Kidney (tissue), 13 donors: ENCODE measurements at regions not wholly inside any gene's neighbourhood (a gene's known extent, or its start where the extent isn't known, plus 50 kb on each side); places are given as distances from the start of the nearest gene placed in this dataset.
A peak's percentile ranks its signal among the peaks of the same experiment; 100 is the strongest.
"Not testable (repeated sequence)": the region's sequence is repeated elsewhere in the genome, so short reads cannot be mapped to it uniquely, and the experiment has no call there.

Source experiments
- DNase-seq, 5 donors: peaks; one replicate each; pipeline ENCODE4 v3.0.0-alpha.2; 2013 to 2020
- FAIRE-seq: peaks from 2 replicates; lab custom pipeline; 2012; peaks lifted over from hg19 to GRCh38; lab: Jason Lieb, UNC
- H3K27ac ChIP-seq, 2 donors: one replicate each; pipeline ENCODE4 v1.7.0; 2013; ENCODE audit warnings: low read depth in 2 of 2, low read length in 2 of 2, inconsistent platforms in 1 of 2
- H3K27me3 ChIP-seq: one replicate; pipeline ENCODE4 v1.7.1; 2013; ENCODE audit warnings: low read length, inconsistent platforms; ENCODE audit not compliant: control insufficient read depth, insufficient read depth
- H3K36me3 ChIP-seq, 3 donors: one replicate each; pipeline versions ENCODE4 v1.7.0 to v1.7.1; 2013; ENCODE audit warnings: low read length in 3 of 3, control low read depth in 1 of 3, inconsistent platforms in 1 of 3; ENCODE audit not compliant: insufficient read depth in 3 of 3, control insufficient read depth in 2 of 3
- H3K4me1 ChIP-seq, 3 donors: one replicate each; pipeline versions ENCODE4 v1.7.0 to v1.7.1; 2013; ENCODE audit warnings: low read length in 3 of 3, inconsistent platforms in 1 of 3, low read depth in 1 of 3; ENCODE audit not compliant: control insufficient read depth in 2 of 3, insufficient read depth in 2 of 3
- H3K4me3 ChIP-seq, 3 donors: one replicate each; pipeline versions ENCODE4 v1.7.0 to v1.8.1; 2013; ENCODE audit warnings: low read length in 3 of 3, control low read depth in 1 of 3, inconsistent platforms in 1 of 3
- H3K9ac ChIP-seq, 3 donors: one replicate each; pipeline versions ENCODE4 v1.7.0 to v1.7.1; 2013; ENCODE audit warnings: low read length in 3 of 3, control low read depth in 1 of 3, inconsistent platforms in 1 of 3
- H3K9me3 ChIP-seq, 3 donors: one replicate each; pipeline versions ENCODE4 v1.7.0 to v1.7.1; 2013; ENCODE audit warnings: low read length in 3 of 3, control low read depth in 1 of 3, inconsistent platforms in 1 of 3; ENCODE audit not compliant: control insufficient read depth in 2 of 3, insufficient read depth in 1 of 3
- intact Hi-C: fragments of 100-400 bp; cut with DNase I; formaldehyde crosslinking; loops from one replicate; pipeline ENCODE4 v1.11.1; 2022
- TF ChIP-seq, protein P1 (sequence below): IDR thresholded peaks from 3 replicates; pipeline ENCODE4 v1.5.1; 2012; ENCODE audit warnings: mild to moderate bottlenecking, moderate library complexity, borderline replicate concordance; ENCODE audit not compliant: insufficient read depth; ENCODE audit errors: extremely low read depth
- donor health status: control.
- donor health status: control.
- donor health status: control.
- donor health status: control.
- donor health status: control.
- donor health status: DM: yes; HTN: yes; CAD: no.
- donor health status: Normal renal cell carcinoma (clear cell type).

DNA sequence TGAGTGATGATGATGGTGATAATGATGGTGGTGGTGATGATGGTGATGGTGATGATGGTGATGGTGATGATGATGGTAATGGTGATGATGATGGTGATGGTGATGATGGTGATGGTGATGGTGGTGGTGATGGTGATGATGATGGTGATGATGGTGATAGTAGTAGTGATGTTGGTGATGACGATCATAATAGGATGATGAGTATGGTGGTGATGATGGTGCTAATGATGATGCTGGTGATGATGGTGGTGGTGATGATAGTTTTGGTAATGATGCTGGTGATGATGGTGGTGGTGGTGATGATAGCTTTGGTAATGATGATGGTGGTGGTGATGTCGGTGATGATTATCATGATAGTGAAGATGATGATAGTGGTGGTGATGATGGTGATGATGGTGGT, 171.5 kb upstream of the SFSWAP start:
- no peak for DNase-seq
- peaks cover 0 to 8% (median under 1%) of the 10 kb centered on the region in 3 donors for H3K9me3 ChIP-seq
- no peaks in the 10 kb centered on the region for H3K27me3 ChIP-seq
- H3K4me3 ChIP-seq: peak overlapping the region in 1 of 3 donors; percentile 5
- TF ChIP-seq, protein P1, sequence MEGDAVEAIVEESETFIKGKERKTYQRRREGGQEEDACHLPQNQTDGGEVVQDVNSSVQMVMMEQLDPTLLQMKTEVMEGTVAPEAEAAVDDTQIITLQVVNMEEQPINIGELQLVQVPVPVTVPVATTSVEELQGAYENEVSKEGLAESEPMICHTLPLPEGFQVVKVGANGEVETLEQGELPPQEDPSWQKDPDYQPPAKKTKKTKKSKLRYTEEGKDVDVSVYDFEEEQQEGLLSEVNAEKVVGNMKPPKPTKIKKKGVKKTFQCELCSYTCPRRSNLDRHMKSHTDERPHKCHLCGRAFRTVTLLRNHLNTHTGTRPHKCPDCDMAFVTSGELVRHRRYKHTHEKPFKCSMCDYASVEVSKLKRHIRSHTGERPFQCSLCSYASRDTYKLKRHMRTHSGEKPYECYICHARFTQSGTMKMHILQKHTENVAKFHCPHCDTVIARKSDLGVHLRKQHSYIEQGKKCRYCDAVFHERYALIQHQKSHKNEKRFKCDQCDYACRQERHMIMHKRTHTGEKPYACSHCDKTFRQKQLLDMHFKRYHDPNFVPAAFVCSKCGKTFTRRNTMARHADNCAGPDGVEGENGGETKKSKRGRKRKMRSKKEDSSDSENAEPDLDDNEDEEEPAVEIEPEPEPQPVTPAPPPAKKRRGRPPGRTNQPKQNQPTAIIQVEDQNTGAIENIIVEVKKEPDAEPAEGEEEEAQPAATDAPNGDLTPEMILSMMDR: no peak
- no peak overlapping the region for H3K27ac ChIP-seq
- H3K4me1 ChIP-seq: no peaks in the 10 kb centered on the region
- no peak for FAIRE-seq
- H3K36me3 ChIP-seq: peaks cover 0 to 2% (median 0%) of the 10 kb centered on the region in 3 donors
- H3K9ac ChIP-seq: peak overlapping the region in 1 of 3 donors; percentile 13
- intact Hi-C loops: no loop called here

DNA sequence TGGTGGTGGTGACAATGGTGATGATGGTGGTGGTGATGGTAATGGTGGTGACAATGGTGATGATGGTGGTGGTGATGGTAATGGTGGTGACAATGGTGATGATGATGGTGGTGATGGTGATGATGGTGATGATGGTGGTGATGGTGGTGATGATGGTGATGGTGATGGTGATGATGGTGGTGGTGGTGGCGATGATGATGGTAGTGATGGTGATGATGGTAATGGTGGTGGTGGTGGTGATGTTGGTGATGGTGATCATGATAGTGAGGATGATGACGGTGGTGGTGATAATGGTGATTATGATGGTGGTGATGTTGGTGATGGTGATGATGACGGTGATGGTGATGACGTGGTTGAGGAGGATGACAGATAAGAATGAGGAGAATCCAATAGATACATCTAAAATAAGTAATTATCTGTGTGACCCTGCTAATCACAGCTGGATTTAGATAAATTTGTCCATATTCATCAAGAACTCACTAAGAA, 170.7 kb upstream of the SFSWAP start:
- Histone ChIP-seq H3K27ac (no peak overlapping the region), H3K36me3 (peaks cover 0 to 2% (median 0%) of the 10 kb centered on the region in 3 donors), H3K4me3 (no peak overlapping the region), H3K27me3 (no peaks in the 10 kb centered on the region), H3K9ac (no peak overlapping the region), H3K4me1 (no peaks in the 10 kb centered on the region), H3K9me3 (peaks cover 0 to 8% (median 3%) of the 10 kb centered on the region in 3 donors)
- no peak for DNase-seq
- intact Hi-C loops: no loop called here
- TF ChIP-seq, protein P1: no peak
- no peak for FAIRE-seq

DNA sequence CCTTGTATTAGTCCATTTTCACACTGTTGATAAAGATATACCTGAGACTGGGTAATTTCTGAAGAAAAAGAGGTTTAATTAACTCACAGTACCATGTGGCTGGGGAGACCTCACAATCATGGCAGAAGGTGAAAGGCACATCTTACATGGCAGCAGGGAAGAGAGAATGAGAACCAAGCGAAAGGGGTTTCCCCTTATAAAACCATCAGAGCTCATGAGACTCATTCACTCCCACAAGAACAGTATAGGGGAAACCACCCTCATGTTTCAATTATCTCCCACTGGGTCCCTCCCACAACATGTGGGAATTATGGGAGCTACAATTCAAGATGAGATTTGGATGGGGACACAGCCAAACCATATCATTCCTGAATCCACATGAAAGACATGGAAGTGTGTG, 169.4 kb upstream of the SFSWAP start:
- H3K9ac ChIP-seq, FAIRE-seq, DNase-seq, H3K36me3 ChIP-seq, H3K27ac ChIP-seq, H3K27me3 ChIP-seq, intact Hi-C loops, H3K4me1 ChIP-seq, H3K4me3 ChIP-seq, H3K9me3 ChIP-seq: not testable (repeated sequence)

DNA sequence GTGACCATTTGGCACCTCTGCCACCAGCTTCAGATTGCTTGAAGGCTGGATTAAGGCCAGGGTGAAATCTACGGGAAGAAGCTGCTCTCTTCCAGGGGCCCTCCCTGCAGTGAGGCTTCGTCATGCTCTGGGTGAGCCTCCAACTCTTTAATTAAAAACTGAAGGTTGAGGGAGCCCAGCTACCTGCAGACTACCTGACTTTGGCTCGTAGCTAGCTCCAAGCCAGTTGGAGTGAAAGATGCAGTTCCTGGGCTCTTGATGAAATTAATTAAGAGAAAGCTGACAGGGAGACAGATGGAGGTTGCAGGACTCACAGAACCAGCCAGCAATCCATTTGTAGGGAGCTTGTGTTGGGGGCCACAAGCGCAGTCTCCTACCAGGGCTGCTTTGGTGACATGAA, 168.5 kb upstream of the SFSWAP start:
- intact Hi-C loops: no loop called here
- no peaks in the 10 kb centered on the region for H3K4me1 ChIP-seq
- TF ChIP-seq, protein P1: no peak

More for the DNA sequence above, 168.5 kb upstream of the SFSWAP start:
- peaks cover 0 to 8% (median 3%) of the 10 kb centered on the region in 3 donors for H3K9me3 ChIP-seq
- no peak for DNase-seq
- no peaks in the 10 kb centered on the region for H3K27me3 ChIP-seq
- H3K36me3 ChIP-seq: peaks cover 0 to 2% (median 0%) of the 10 kb centered on the region in 3 donors
- no peak overlapping the region for H3K4me3 ChIP-seq
- H3K9ac ChIP-seq: no peak overlapping the region
- FAIRE-seq: no peak
- no peak overlapping the region for H3K27ac ChIP-seq
